C4-2B (cell line): ENCODE measurements at regions not wholly inside any gene's neighbourhood (a gene's known extent, or its start where the extent isn't known, plus 50 kb on each side); places are given as distances from the start of the nearest gene placed in this dataset.
A peak's percentile ranks its signal among the peaks of the same experiment; 100 is the strongest.

Experiments used
- H3K27ac ChIP-seq: fragments of 450-650 bp; 2 replicates; pipeline ENCODE4 v1.5.1; 2017
- ZFX ChIP-seq: fragments of 450-650 bp; IDR thresholded peaks from 2 replicates; pipeline ENCODE4 v1.6.1; 2017
- TF ChIP-seq, protein P1 (sequence below): fragments of 450-650 bp; conservative IDR thresholded peaks from 2 replicates; pipeline ENCODE4 v1.5.1; 2017; ENCODE audit warnings: mild to moderate bottlenecking

GRCh38 chr6:9675122-9675521, 739.8 kb downstream of the TFAP2A start:
- H3K27ac ChIP-seq: peak overlapping the region; percentile 44; the same call in 1 of the 2 replicates
- TF ChIP-seq ZFX: no peak
- TF ChIP-seq, protein P1, sequence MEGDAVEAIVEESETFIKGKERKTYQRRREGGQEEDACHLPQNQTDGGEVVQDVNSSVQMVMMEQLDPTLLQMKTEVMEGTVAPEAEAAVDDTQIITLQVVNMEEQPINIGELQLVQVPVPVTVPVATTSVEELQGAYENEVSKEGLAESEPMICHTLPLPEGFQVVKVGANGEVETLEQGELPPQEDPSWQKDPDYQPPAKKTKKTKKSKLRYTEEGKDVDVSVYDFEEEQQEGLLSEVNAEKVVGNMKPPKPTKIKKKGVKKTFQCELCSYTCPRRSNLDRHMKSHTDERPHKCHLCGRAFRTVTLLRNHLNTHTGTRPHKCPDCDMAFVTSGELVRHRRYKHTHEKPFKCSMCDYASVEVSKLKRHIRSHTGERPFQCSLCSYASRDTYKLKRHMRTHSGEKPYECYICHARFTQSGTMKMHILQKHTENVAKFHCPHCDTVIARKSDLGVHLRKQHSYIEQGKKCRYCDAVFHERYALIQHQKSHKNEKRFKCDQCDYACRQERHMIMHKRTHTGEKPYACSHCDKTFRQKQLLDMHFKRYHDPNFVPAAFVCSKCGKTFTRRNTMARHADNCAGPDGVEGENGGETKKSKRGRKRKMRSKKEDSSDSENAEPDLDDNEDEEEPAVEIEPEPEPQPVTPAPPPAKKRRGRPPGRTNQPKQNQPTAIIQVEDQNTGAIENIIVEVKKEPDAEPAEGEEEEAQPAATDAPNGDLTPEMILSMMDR: no peak

- H3K27ac ChIP-seq: no peak overlapping the region
- TF ChIP-seq, protein P1: no peak
- TF ChIP-seq ZFX: no peak
These were observed 755.0 kb downstream of the TFAP2A start for GRCh38 chr6:9659848-9660247.

GRCh38 chr6:9657994-9658393, 756.9 kb downstream of the TFAP2A start:
- H3K27ac ChIP-seq: no peak overlapping the region
- no peak for TF ChIP-seq ZFX
- TF ChIP-seq, protein P1: no peak

- H3K27ac ChIP-seq: no peak overlapping the region
- no peak for TF ChIP-seq ZFX
- TF ChIP-seq, protein P1: no peak
These were observed 767.3 kb downstream of the TFAP2A start for GRCh38 chr6:9647599-9647998.

GRCh38 chr6:9647071-9647445, 767.8 kb downstream of the TFAP2A start:
- no peak overlapping the region for H3K27ac ChIP-seq
- TF ChIP-seq, protein P1: no peak
- no peak for TF ChIP-seq ZFX

GRCh38 chr6:9646342-9647070, 768.4 kb downstream of the TFAP2A start:
- TF ChIP-seq, protein P1: no peak
- TF ChIP-seq ZFX: no peak
- no peak overlapping the region for H3K27ac ChIP-seq

DNA sequence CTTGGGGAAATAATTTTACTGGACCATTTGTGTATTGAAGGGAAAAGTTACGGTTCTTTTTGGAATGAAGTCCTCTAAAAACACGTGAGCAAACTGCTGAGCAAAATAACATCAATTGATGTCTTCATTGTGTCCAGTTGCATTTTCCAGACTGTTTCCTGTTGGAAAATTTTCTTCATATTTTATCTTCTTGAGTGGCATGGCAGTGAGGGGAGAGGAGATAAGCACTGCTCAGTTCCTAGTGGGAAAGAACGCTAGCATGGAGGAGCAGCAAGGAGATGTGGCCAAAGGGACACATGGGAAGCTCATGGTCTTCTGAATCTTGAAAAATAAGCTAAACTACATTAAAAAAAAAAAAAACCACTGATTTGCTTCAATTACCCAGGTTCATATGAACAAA, 776.0 kb downstream of the TFAP2A start:
- H3K27ac ChIP-seq: no peak overlapping the region
- TF ChIP-seq ZFX: no peak

- TF ChIP-seq, protein P1: no peak
- TF ChIP-seq ZFX: no peak
- no peak overlapping the region for H3K27ac ChIP-seq
These were observed 780.1 kb downstream of the TFAP2A start for GRCh38 chr6:9634776-9635175.
